CD14-positive monocyte (primary cell): ENCODE measurements at regions not wholly inside any gene's neighbourhood (a gene's known extent, or its start where the extent isn't known, plus 50 kb on each side); places are given as distances from the start of the nearest gene placed in this dataset.

Source experiments
- DNase-seq, 3 donors: peaks; one replicate each; pipeline ENCODE4 v3.0.0-alpha.2; 2011 to 2022
- H2AFZ ChIP-seq: 2 replicates; pipeline ENCODE4 v1.6.0; 2012; ENCODE audit warnings: mild to moderate bottlenecking, low read depth, low read length, inconsistent platforms; ENCODE audit not compliant: insufficient read depth, poor library complexity, severe bottlenecking
- H3K27ac ChIP-seq, 2 donors: 1 replicate in 1 of 2; 2 replicates in 1 of 2; pipeline ENCODE4 v1.5.1; 2012 to 2013; ENCODE audit warnings: low read length in 2 of 2, control low read depth in 1 of 2, inconsistent platforms in 1 of 2, low read depth in 1 of 2, mild to moderate bottlenecking in 1 of 2
- H3K27me3 ChIP-seq, 2 donors: one replicate each; pipeline versions ENCODE4 v1.6.0 to v1.6.1; 2011 to 2013; ENCODE audit warnings: low read length in 2 of 2; ENCODE audit not compliant: control insufficient read depth in 2 of 2, insufficient read depth in 2 of 2
- H3K36me3 ChIP-seq, 2 donors: replicated peaks in 1 of 2; 1 replicate in 1 of 2; 2 replicates in 1 of 2; pipeline versions ENCODE4 v1.5.1 to v1.6.1; 2012 to 2013; ENCODE audit warnings: low read length in 2 of 2, control low read depth in 1 of 2, inconsistent platforms in 1 of 2, mild to moderate bottlenecking in 1 of 2; ENCODE audit not compliant: insufficient read depth in 2 of 2, control insufficient read depth in 1 of 2
- H3K4me1 ChIP-seq, 2 donors: 1 replicate in 1 of 2; 2 replicates in 1 of 2; pipeline versions ENCODE4 v1.5.1 to v1.6.1; 2012 to 2013; ENCODE audit warnings: low read length in 2 of 2, control low read depth in 1 of 2, inconsistent platforms in 1 of 2, mild to moderate bottlenecking in 1 of 2, moderate library complexity in 1 of 2; ENCODE audit not compliant: insufficient read depth in 2 of 2, control insufficient read depth in 1 of 2
- H3K4me2 ChIP-seq: replicated peaks from 2 replicates; pipeline ENCODE3; 2012; ENCODE audit warnings: low read length, moderate library complexity, mild to moderate bottlenecking; ENCODE audit not compliant: poor library complexity, severe bottlenecking; ENCODE audit errors: extremely low read depth
- H3K4me3 ChIP-seq, 3 experiments: fragments of 200-600 bp in 1 of 3; sonication (generic) in 1 of 3; replicated peaks in 1 of 3; 1 replicate in 2 of 3; 2 replicates in 1 of 3; pipeline ENCODE4 v1.5.1; 2011 to 2013; ENCODE audit warnings: low read length in 3 of 3, mild to moderate bottlenecking in 3 of 3, control low read depth in 2 of 3, low read depth in 2 of 3, inconsistent platforms in 1 of 3, moderate library complexity in 1 of 3
- H3K79me2 ChIP-seq: 2 replicates; pipeline ENCODE4 v1.6.0; 2012; ENCODE audit warnings: mild to moderate bottlenecking, control low read depth, inconsistent platforms, low read length, moderate library complexity; ENCODE audit not compliant: insufficient read depth
- H3K9ac ChIP-seq: 2 replicates; pipeline ENCODE4 v1.6.0; 2017; ENCODE audit warnings: low read length, mild to moderate bottlenecking; ENCODE audit not compliant: insufficient read depth, poor library complexity, severe bottlenecking
- H3K9me3 ChIP-seq, 2 donors: replicated peaks in 1 of 2; 1 replicate in 1 of 2; 2 replicates in 1 of 2; pipeline versions ENCODE4 v1.5.1 to v1.6.1; 2012 to 2013; ENCODE audit warnings: low read length in 2 of 2, control low read depth in 1 of 2; ENCODE audit not compliant: control insufficient read depth in 1 of 2, insufficient read depth in 1 of 2
- H4K20me1 ChIP-seq: 2 replicates; pipeline ENCODE4 v1.6.0; 2012; ENCODE audit warnings: mild to moderate bottlenecking, low read length, control low read depth, moderate library complexity; ENCODE audit not compliant: insufficient read depth
- H3K27ac Mint-ChIP-seq, 7 donors: one replicate each; pipeline ENCODE4 v1.8.0; 2020; ENCODE audit warnings: mild to moderate bottlenecking in 7 of 7, mixed read lengths in 7 of 7, moderate library complexity in 6 of 7, inconsistent platforms in 2 of 7
- H3K27me3 Mint-ChIP-seq, 3 donors: one replicate each; pipeline ENCODE4 v1.8.0; 2021 to 2022; ENCODE audit warnings: low read depth in 3 of 3, mild to moderate bottlenecking in 3 of 3, mixed read lengths in 3 of 3, moderate library complexity in 3 of 3, inconsistent platforms in 1 of 3
- H3K36me3 Mint-ChIP-seq, 2 donors: one replicate each; pipeline ENCODE4 v1.8.0; 2020; ENCODE audit warnings: mixed read lengths in 2 of 2, inconsistent platforms in 1 of 2, mild to moderate bottlenecking in 1 of 2
- H3K4me1 Mint-ChIP-seq: one replicate; pipeline ENCODE4 v1.8.0; 2020; ENCODE audit warnings: mild to moderate bottlenecking, mixed read lengths
- H3K4me3 Mint-ChIP-seq, 2 donors: one replicate each; pipeline ENCODE4 v1.8.0; 2020; ENCODE audit warnings: mild to moderate bottlenecking in 2 of 2, mixed read lengths in 2 of 2, moderate library complexity in 1 of 2
- H3K9me3 Mint-ChIP-seq, 7 donors: one replicate each; pipeline ENCODE4 v1.8.0; 2020 to 2022; ENCODE audit warnings: mixed read lengths in 7 of 7, mild to moderate bottlenecking in 6 of 7, moderate library complexity in 6 of 7, inconsistent platforms in 2 of 7
- WGBS: methylation state at CpG from one replicate; pipeline ENCODE4 v1.1.5; 2013; ENCODE audit warnings: missing lambda C conversion rate; ENCODE audit not compliant: insufficient coverage; 5-methylcytosine and 5-hydroxymethylcytosine counted together
- intact Hi-C, 2 donors: fragments of 100-400 bp; cut with micrococcal nuclease; formaldehyde crosslinking; loops; one replicate each; pipeline versions ENCODE4 v1.15.0 to v1.15.1; 2023
- TF ChIP-seq, protein P1 (sequence below): fragments of 200-600 bp; IDR thresholded peaks from one replicate; pipeline ENCODE4 v1.8.0; 2022; ENCODE audit warnings: antibody characterized with exemption, mild to moderate bottlenecking

DNA sequence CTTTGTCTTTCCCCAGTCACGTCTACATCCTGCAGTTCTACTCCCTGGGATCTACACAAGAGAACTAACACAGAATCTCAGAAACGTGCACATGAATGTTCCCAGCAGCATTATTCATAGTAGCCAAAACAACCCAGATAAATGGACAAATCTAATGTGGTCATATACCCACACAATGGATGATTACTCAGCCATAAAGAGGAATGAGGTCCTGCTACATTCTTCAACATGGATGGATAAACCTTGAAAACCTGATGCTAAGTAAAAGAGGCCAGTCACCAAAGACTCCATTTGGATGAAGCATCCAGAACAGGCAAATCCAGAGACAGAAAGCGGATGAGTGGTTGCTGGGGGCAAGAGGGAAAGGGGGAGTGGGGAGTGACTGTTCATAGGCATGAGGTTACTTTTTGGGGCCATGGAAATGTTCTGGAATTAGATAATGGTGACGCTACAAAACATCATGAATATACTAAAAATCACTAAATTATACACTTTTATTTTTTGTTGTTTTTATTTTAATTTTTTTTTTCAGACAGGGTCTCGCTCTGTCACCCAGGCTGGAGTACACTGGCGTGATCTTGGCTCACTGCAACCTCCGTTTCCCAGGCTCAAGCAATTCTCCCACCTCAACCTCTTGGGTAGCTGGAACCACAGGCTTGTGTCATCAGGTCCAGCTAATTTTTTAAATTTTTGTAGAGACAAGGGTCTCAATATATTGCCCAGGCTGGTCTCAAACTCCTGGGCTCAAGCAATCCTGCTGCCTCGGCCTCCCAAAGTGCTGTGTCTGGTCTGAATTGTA, 50.8 kb upstream of the DSN1 start:
- Histone ChIP-seq H3K27me3 (no peaks in the 10 kb centered on the region), H2AFZ (no peak overlapping the region), H3K36me3 (peaks cover 20 to 50% of the 10 kb centered on the region in 2 donors), H3K79me2 (no peaks in the 10 kb centered on the region), H3K9me3 (no peaks in the 10 kb centered on the region), H3K9ac (no peak overlapping the region), H3K4me2 (no peak overlapping the region), H3K27ac (no peak overlapping the region), H3K4me3 (no peak overlapping the region), H3K4me1 (no peaks in the 10 kb centered on the region), H4K20me1 (no peaks in the 10 kb centered on the region)
- WGBS = 90% methylated on average over 2 of the region's 8 CpGs
- H3K4me3 Mint-ChIP-seq = no peak overlapping the region
- H3K4me1 Mint-ChIP-seq = peaks cover 4% of the 10 kb centered on the region
- intact Hi-C loops = no loop called here
- TF ChIP-seq, protein P1, sequence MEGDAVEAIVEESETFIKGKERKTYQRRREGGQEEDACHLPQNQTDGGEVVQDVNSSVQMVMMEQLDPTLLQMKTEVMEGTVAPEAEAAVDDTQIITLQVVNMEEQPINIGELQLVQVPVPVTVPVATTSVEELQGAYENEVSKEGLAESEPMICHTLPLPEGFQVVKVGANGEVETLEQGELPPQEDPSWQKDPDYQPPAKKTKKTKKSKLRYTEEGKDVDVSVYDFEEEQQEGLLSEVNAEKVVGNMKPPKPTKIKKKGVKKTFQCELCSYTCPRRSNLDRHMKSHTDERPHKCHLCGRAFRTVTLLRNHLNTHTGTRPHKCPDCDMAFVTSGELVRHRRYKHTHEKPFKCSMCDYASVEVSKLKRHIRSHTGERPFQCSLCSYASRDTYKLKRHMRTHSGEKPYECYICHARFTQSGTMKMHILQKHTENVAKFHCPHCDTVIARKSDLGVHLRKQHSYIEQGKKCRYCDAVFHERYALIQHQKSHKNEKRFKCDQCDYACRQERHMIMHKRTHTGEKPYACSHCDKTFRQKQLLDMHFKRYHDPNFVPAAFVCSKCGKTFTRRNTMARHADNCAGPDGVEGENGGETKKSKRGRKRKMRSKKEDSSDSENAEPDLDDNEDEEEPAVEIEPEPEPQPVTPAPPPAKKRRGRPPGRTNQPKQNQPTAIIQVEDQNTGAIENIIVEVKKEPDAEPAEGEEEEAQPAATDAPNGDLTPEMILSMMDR = no peak
- H3K9me3 Mint-ChIP-seq = no peaks in the 10 kb centered on the region
- H3K36me3 Mint-ChIP-seq = peaks cover 33 to 37% of the 10 kb centered on the region in 2 donors
- H3K27ac Mint-ChIP-seq = peak overlapping the region in 2 of 7 donors; percentile 63 to 72
- DNase-seq = no peak
- peaks cover 0 to 7% (median 0%) of the 10 kb centered on the region in 3 donors for H3K27me3 Mint-ChIP-seq

DNA sequence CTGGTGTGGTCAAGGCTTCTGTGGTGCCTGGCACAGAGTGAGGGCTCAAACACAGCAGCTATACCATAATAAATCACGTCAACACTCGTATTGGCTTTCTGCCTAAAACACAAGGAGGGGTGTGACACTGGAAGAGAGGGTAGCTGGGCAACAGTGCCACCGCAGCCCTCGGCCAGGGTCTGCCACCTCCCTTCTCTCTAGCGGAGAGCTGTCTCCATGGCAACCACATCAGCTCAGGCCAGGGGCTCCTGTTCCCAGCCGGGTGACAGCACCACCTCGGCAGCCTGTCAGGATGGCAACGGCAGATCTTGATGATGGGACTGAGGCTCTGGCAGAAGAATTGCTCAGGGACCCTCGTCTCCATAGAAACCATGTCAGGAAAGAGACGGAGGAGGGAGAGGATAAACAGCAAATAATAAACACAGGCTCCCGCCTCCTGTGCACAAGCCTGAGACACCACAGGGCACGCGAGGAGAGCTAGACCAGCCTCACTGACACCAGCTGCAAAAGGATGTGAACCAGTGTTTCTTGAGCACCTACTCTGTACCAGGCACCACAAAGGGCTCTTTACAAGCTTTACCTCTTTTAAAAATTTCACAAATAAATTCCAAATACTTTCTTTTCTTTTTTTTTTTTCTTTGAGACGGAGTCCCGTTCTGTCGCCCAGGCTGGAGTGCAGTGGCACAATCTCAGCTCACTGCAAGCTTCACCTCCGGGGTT, 50.4 kb upstream of the TLDC2 start:
- intact Hi-C loops = no loop called here
- Histone ChIP-seq H3K4me3 (no peak overlapping the region), H3K9me3 (no peaks in the 10 kb centered on the region), H3K9ac (no peak overlapping the region), H3K27me3 (no peaks in the 10 kb centered on the region), H3K27ac (no peak overlapping the region), H3K4me1 (no peaks in the 10 kb centered on the region), H3K36me3 (peaks cover 20 to 41% of the 10 kb centered on the region in 2 donors), H3K4me2 (no peak overlapping the region), H4K20me1 (no peaks in the 10 kb centered on the region), H3K79me2 (no peaks in the 10 kb centered on the region), H2AFZ (no peak overlapping the region)
- Mint-ChIP-seq H3K36me3 (peaks cover 31 to 39% of the 10 kb centered on the region in 2 donors), H3K9me3 (no peaks in the 10 kb centered on the region), H3K4me1 (peaks cover 4% of the 10 kb centered on the region), H3K4me3 (no peak overlapping the region), H3K27me3 (peaks cover 0 to 7% (median 0%) of the 10 kb centered on the region in 3 donors), H3K27ac (peak overlapping the region in 1 of 7 donors; percentile 62)
- 71% methylated on average over 8 of the region's 17 CpGs for WGBS
- DNase-seq = no peak
- TF ChIP-seq, protein P1 = no peak
